ENCODE measurements at regions not wholly inside any gene's neighbourhood (a gene's known extent, or its start where the extent isn't known, plus 50 kb on each side); places are given as distances from the start of the nearest gene placed in this dataset.

DNA sequence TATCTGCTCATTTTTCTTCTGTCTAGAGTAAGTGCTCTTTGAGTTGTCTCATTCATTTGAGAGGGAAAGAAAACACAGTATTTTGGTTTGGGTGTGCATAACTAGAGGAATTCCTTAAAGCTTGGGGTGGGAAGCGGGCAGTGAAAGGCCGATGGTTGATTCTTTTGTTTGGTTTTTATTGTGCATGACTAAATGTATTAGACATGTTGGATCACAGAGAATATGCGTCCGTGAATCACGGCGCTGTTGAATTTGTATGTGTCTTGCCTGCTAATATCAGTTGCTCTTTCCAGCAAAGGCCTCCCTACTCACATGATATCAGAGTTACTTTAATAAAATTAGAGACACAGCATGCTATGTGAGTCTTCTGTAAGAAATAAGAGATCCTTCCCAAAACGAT, 180.0 kb downstream of the CHD9NB start:
- TF ChIP-seq, protein P1, sequence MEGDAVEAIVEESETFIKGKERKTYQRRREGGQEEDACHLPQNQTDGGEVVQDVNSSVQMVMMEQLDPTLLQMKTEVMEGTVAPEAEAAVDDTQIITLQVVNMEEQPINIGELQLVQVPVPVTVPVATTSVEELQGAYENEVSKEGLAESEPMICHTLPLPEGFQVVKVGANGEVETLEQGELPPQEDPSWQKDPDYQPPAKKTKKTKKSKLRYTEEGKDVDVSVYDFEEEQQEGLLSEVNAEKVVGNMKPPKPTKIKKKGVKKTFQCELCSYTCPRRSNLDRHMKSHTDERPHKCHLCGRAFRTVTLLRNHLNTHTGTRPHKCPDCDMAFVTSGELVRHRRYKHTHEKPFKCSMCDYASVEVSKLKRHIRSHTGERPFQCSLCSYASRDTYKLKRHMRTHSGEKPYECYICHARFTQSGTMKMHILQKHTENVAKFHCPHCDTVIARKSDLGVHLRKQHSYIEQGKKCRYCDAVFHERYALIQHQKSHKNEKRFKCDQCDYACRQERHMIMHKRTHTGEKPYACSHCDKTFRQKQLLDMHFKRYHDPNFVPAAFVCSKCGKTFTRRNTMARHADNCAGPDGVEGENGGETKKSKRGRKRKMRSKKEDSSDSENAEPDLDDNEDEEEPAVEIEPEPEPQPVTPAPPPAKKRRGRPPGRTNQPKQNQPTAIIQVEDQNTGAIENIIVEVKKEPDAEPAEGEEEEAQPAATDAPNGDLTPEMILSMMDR (IDR thresholded peaks at IDR 0.05), result no peak
- TF ChIP-seq EP300 (IDR thresholded peaks at IDR 0.05), result no peak

All from tibial nerve (tissue), 4 donors.